ENCODE measurements at regions not wholly inside any gene's neighbourhood (a gene's known extent, or its start where the extent isn't known, plus 50 kb on each side); places are given as distances from the start of the nearest gene placed in this dataset.

- Histone ChIP-seq H3K9ac (ENCODE audit: low read length) (no peak overlapping the region), H3K79me1 (replicated peaks; ENCODE audit: low read length, poor library complexity, severe bottlenecking) (no peaks in the 10 kb centered on the region), H3K4me2 (ENCODE audit: low read length, poor library complexity, severe bottlenecking) (no peak overlapping the region), H2AFZ (ENCODE audit: low read depth, low read length) (no peak overlapping the region), H3K27ac (ENCODE audit: low read length, poor library complexity, severe bottlenecking) (no peak overlapping the region), H2BK15ac (ENCODE audit: low read depth, poor library complexity, severe bottlenecking) (no peak overlapping the region), H2BK12ac (ENCODE audit: low read length in 2 of 2) (no peak overlapping the region), H3K36me3 (ENCODE audit: control insufficient read depth in 1 of 2, insufficient read depth in 2 of 2, low read depth in 1 of 2, low read length in 2 of 2) (no peaks in the 10 kb centered on the region), H3K27me3 (ENCODE audit: control insufficient read depth in 1 of 2, insufficient read depth in 1 of 2, low read length in 2 of 2) (peaks cover 4 to 12% of the 10 kb centered on the region in 2 experiments), H2BK120ac (ENCODE audit: low read depth, low read length) (no peak overlapping the region), H3K4ac (ENCODE audit: low read depth in 1 of 2, low read length in 2 of 2) (no peak overlapping the region), H3K18ac (ENCODE audit: low read depth in 1 of 2, low read length in 2 of 2) (no peak overlapping the region), H3K4me1 (ENCODE audit: control insufficient read depth, insufficient read depth, low read depth, low read length) (no peaks in the 10 kb centered on the region), H4K8ac (ENCODE audit: low read length) (no peak overlapping the region), H3K14ac (ENCODE audit: low read length in 2 of 2) (no peak overlapping the region), H3K23ac (ENCODE audit: low read length in 2 of 2) (no peak overlapping the region), H3K4me3 (ENCODE audit: insufficient read depth in 1 of 2, low read depth in 1 of 2, low read length in 2 of 2) (no peak overlapping the region), H3K9me3 (ENCODE audit: control insufficient read depth, low read length) (no peaks in the 10 kb centered on the region), H2BK5ac (ENCODE audit: low read depth, low read length, poor library complexity, severe bottlenecking) (no peak overlapping the region), H4K91ac (ENCODE audit: low read length) (no peak overlapping the region), H2AK5ac (ENCODE audit: low read length, severe bottlenecking) (no peak overlapping the region)
- DNase-seq, result no peak
- 74% methylated on average over 5 of the region's 6 CpGs for WGBS
Measured at GRCh38 chr5:136891175-136891972, 526.0 kb upstream of the TRPC7 start.

GRCh38 chr5:136890431-136891148, 525.2 kb upstream of the TRPC7 start:
- no peak overlapping the region for H2AFZ ChIP-seq (ENCODE audit: low read depth, low read length)
- no peak overlapping the region for H3K9ac ChIP-seq (ENCODE audit: low read length)
- no peaks in the 10 kb centered on the region for H3K79me1 ChIP-seq (replicated peaks; ENCODE audit: low read length, poor library complexity, severe bottlenecking)
- no peak overlapping the region for H2BK12ac ChIP-seq (ENCODE audit: low read length in 2 of 2)
- H3K14ac ChIP-seq (ENCODE audit: low read length in 2 of 2), result no peak overlapping the region
- H2BK15ac ChIP-seq (ENCODE audit: low read depth, poor library complexity, severe bottlenecking), result no peak overlapping the region
- H3K4me2 ChIP-seq (ENCODE audit: low read length, poor library complexity, severe bottlenecking), result no peak overlapping the region
- no peak overlapping the region for H2BK5ac ChIP-seq (ENCODE audit: low read depth, low read length, poor library complexity, severe bottlenecking)
- peaks cover 4 to 13% of the 10 kb centered on the region in 2 experiments for H3K27me3 ChIP-seq (ENCODE audit: control insufficient read depth in 1 of 2, insufficient read depth in 1 of 2, low read length in 2 of 2)
- H2BK120ac ChIP-seq (ENCODE audit: low read depth, low read length), result no peak overlapping the region
- H2AK5ac ChIP-seq (ENCODE audit: low read length, severe bottlenecking), result no peak overlapping the region
- DNase-seq, result no peak
- H3K18ac ChIP-seq (ENCODE audit: low read depth in 1 of 2, low read length in 2 of 2), result no peak overlapping the region
- H3K9me3 ChIP-seq (ENCODE audit: control insufficient read depth, low read length), result no peaks in the 10 kb centered on the region
- no peak overlapping the region for H3K4me3 ChIP-seq (ENCODE audit: insufficient read depth in 1 of 2, low read depth in 1 of 2, low read length in 2 of 2)
- H3K4me1 ChIP-seq (ENCODE audit: control insufficient read depth, insufficient read depth, low read depth, low read length), result no peaks in the 10 kb centered on the region
- no peak overlapping the region for H3K27ac ChIP-seq (ENCODE audit: low read length, poor library complexity, severe bottlenecking)
- no peak overlapping the region for H3K23ac ChIP-seq (ENCODE audit: low read length in 2 of 2)
- no peak overlapping the region for H4K8ac ChIP-seq (ENCODE audit: low read length)
- no peaks in the 10 kb centered on the region for H3K36me3 ChIP-seq (ENCODE audit: control insufficient read depth in 1 of 2, insufficient read depth in 2 of 2, low read depth in 1 of 2, low read length in 2 of 2)
- no peak overlapping the region for H3K4ac ChIP-seq (ENCODE audit: low read depth in 1 of 2, low read length in 2 of 2)
- H4K91ac ChIP-seq (ENCODE audit: low read length), result no peak overlapping the region
- WGBS, result 68% methylated on average over 2 of the region's 2 CpGs

- Histone ChIP-seq H3K27me3 (ENCODE audit: control insufficient read depth in 1 of 2, insufficient read depth in 1 of 2, low read length in 2 of 2) (peaks cover 4 to 13% of the 10 kb centered on the region in 2 experiments), H4K8ac (ENCODE audit: low read length) (no peak overlapping the region), H3K18ac (ENCODE audit: low read depth in 1 of 2, low read length in 2 of 2) (no peak overlapping the region), H2AFZ (ENCODE audit: low read depth, low read length) (no peak overlapping the region), H3K4me1 (ENCODE audit: control insufficient read depth, insufficient read depth, low read depth, low read length) (no peaks in the 10 kb centered on the region), H3K4me3 (ENCODE audit: insufficient read depth in 1 of 2, low read depth in 1 of 2, low read length in 2 of 2) (no peak overlapping the region), H3K36me3 (ENCODE audit: control insufficient read depth in 1 of 2, insufficient read depth in 2 of 2, low read depth in 1 of 2, low read length in 2 of 2) (no peaks in the 10 kb centered on the region), H2BK5ac (ENCODE audit: low read depth, low read length, poor library complexity, severe bottlenecking) (no peak overlapping the region), H3K14ac (ENCODE audit: low read length in 2 of 2) (no peak overlapping the region), H3K79me1 (replicated peaks; ENCODE audit: low read length, poor library complexity, severe bottlenecking) (no peaks in the 10 kb centered on the region), H2BK15ac (ENCODE audit: low read depth, poor library complexity, severe bottlenecking) (no peak overlapping the region), H3K4me2 (ENCODE audit: low read length, poor library complexity, severe bottlenecking) (no peak overlapping the region), H2BK12ac (ENCODE audit: low read length in 2 of 2) (no peak overlapping the region), H3K4ac (ENCODE audit: low read depth in 1 of 2, low read length in 2 of 2) (no peak overlapping the region), H3K9me3 (ENCODE audit: control insufficient read depth, low read length) (no peaks in the 10 kb centered on the region), H2AK5ac (ENCODE audit: low read length, severe bottlenecking) (no peak overlapping the region), H3K9ac (ENCODE audit: low read length) (no peak overlapping the region), H4K91ac (ENCODE audit: low read length) (no peak overlapping the region), H2BK120ac (ENCODE audit: low read depth, low read length) (no peak overlapping the region), H3K23ac (ENCODE audit: low read length in 2 of 2) (no peak overlapping the region), H3K27ac (ENCODE audit: low read length, poor library complexity, severe bottlenecking) (no peak overlapping the region)
- DNase-seq, result no peak
- 73% methylated on average over 3 of the region's 3 CpGs for WGBS
Measured at GRCh38 chr5:136886608-136887007, 521.3 kb upstream of the TRPC7 start.

GRCh38 chr5:136864960-136865359, 499.6 kb upstream of the TRPC7 start:
- no peaks in the 10 kb centered on the region for H3K9me3 ChIP-seq (ENCODE audit: control insufficient read depth, low read length)
- H3K27me3 ChIP-seq (ENCODE audit: control insufficient read depth in 1 of 2, insufficient read depth in 1 of 2, low read length in 2 of 2), result no peaks in the 10 kb centered on the region
- H3K36me3 ChIP-seq (ENCODE audit: control insufficient read depth in 1 of 2, insufficient read depth in 2 of 2, low read depth in 1 of 2, low read length in 2 of 2), result no peaks in the 10 kb centered on the region
- H2BK12ac ChIP-seq (ENCODE audit: low read length in 2 of 2), result no peak overlapping the region
- H2BK120ac ChIP-seq (ENCODE audit: low read depth, low read length), result no peak overlapping the region
- H3K4ac ChIP-seq (ENCODE audit: low read depth in 1 of 2, low read length in 2 of 2), result no peak overlapping the region
- 77% methylated on average over 4 of the region's 4 CpGs for WGBS
- H3K23ac ChIP-seq (ENCODE audit: low read length in 2 of 2), result no peak overlapping the region
- no peak overlapping the region for H2AFZ ChIP-seq (ENCODE audit: low read depth, low read length)
- no peak overlapping the region for H3K27ac ChIP-seq (ENCODE audit: low read length, poor library complexity, severe bottlenecking)
- H3K4me3 ChIP-seq (ENCODE audit: insufficient read depth in 1 of 2, low read depth in 1 of 2, low read length in 2 of 2), result no peak overlapping the region
- H4K8ac ChIP-seq (ENCODE audit: low read length), result no peak overlapping the region
- H3K79me1 ChIP-seq (replicated peaks; ENCODE audit: low read length, poor library complexity, severe bottlenecking), result no peaks in the 10 kb centered on the region
- no peak overlapping the region for H3K14ac ChIP-seq (ENCODE audit: low read length in 2 of 2)
- DNase-seq, result no peak
- no peak overlapping the region for H3K18ac ChIP-seq (ENCODE audit: low read depth in 1 of 2, low read length in 2 of 2)
- H2AK5ac ChIP-seq (ENCODE audit: low read length, severe bottlenecking), result no peak overlapping the region
- H3K4me1 ChIP-seq (ENCODE audit: control insufficient read depth, insufficient read depth, low read depth, low read length), result no peaks in the 10 kb centered on the region
- H3K9ac ChIP-seq (ENCODE audit: low read length), result no peak overlapping the region
- no peak overlapping the region for H2BK15ac ChIP-seq (ENCODE audit: low read depth, poor library complexity, severe bottlenecking)
- no peak overlapping the region for H3K4me2 ChIP-seq (ENCODE audit: low read length, poor library complexity, severe bottlenecking)
- no peak overlapping the region for H4K91ac ChIP-seq (ENCODE audit: low read length)
- no peak overlapping the region for H2BK5ac ChIP-seq (ENCODE audit: low read depth, low read length, poor library complexity, severe bottlenecking)
